C4-2B (cell line): ENCODE measurements at regions not wholly inside any gene's neighbourhood (a gene's known extent, or its start where the extent isn't known, plus 50 kb on each side); places are given as distances from the start of the nearest gene placed in this dataset.

ENCODE experiments used
- CTCF ChIP-seq: fragments of 450-650 bp; conservative IDR thresholded peaks from 2 replicates; pipeline ENCODE4 v1.5.1; 2017; ENCODE audit warnings: mild to moderate bottlenecking
- ZFX ChIP-seq: fragments of 450-650 bp; IDR thresholded peaks from 2 replicates; pipeline ENCODE4 v1.6.1; 2017

GRCh38 chr10:8289186-8289924, 234.9 kb downstream of the GATA3 start:
- TF ChIP-seq CTCF, result no peak
- no peak for TF ChIP-seq ZFX
